Esophagus squamous epithelium (tissue), 5 donors: ENCODE measurements at regions not wholly inside any gene's neighbourhood (a gene's known extent, or its start where the extent isn't known, plus 50 kb on each side); places are given as distances from the start of the nearest gene placed in this dataset.

Experiments used
- DNase-seq: peaks from one replicate; lab custom pipeline; 2025; lab: John Stamatoyannopoulos, UW
- H3K27ac ChIP-seq, 4 donors: fragments of 200-600 bp; sonication (generic); one replicate each; pipeline ENCODE4 v1.5.1; 2016 to 2019; ENCODE audit warnings: mild to moderate bottlenecking in 1 of 4
- H3K27me3 ChIP-seq, 4 donors: fragments of 200-600 bp; sonication (generic); 1 replicate in 3 of 4; 2 replicates in 1 of 4; pipeline versions ENCODE4 v1.5.1 to v1.6.0; 2017 to 2021; ENCODE audit warnings: antibody characterized with exemption in 1 of 4
- H3K36me3 ChIP-seq, 3 donors: fragments of 200-600 bp; sonication (generic); one replicate each; pipeline ENCODE4 v1.5.1; 2016 to 2019
- H3K4me1 ChIP-seq, 3 donors: fragments of 200-600 bp; sonication (generic); one replicate each; pipeline ENCODE4 v1.5.1; 2017 to 2019
- H3K4me3 ChIP-seq, 4 donors: fragments of 200-600 bp; sonication (generic); 1 replicate in 3 of 4; 2 replicates in 1 of 4; pipeline ENCODE4 v1.5.1; 2016 to 2019; ENCODE audit warnings: mild to moderate bottlenecking in 2 of 4, moderate library complexity in 1 of 4
- H3K9me3 ChIP-seq, 3 donors: fragments of 200-600 bp; sonication (generic); one replicate each; pipeline ENCODE4 v1.5.1; 2016 to 2019
- POLR2A ChIP-seq, 4 donors: fragments of 450-650 bp; IDR thresholded peaks; one replicate each; pipeline ENCODE4 v1.6.1; 2017; ENCODE audit warnings: antibody characterized with exemption in 4 of 4, mild to moderate bottlenecking in 4 of 4, moderate library complexity in 3 of 4
- WGBS, 2 donors: methylation state at CpG; one replicate each; pipeline ENCODE4 v1.1.5; 2018; 5-methylcytosine and 5-hydroxymethylcytosine counted together
- intact Hi-C: fragments of 100-400 bp; cut with DNase I; formaldehyde crosslinking; loops from one replicate; pipeline ENCODE4 v1.15.0; 2022
- TF ChIP-seq, protein P1 (sequence below), 6 experiments: fragments of 450-650 bp in 4 of 6; fragments of 200-600 bp in 2 of 6; sonication (generic) in 2 of 6; IDR thresholded peaks; one replicate each; pipeline ENCODE4 v1.5.1; 2016 to 2019; ENCODE audit warnings: antibody characterized with exemption in 6 of 6, mild to moderate bottlenecking in 4 of 6, moderate library complexity in 4 of 6
- donor health status: DM: yes; HTN: yes; CAD: no.

DNA sequence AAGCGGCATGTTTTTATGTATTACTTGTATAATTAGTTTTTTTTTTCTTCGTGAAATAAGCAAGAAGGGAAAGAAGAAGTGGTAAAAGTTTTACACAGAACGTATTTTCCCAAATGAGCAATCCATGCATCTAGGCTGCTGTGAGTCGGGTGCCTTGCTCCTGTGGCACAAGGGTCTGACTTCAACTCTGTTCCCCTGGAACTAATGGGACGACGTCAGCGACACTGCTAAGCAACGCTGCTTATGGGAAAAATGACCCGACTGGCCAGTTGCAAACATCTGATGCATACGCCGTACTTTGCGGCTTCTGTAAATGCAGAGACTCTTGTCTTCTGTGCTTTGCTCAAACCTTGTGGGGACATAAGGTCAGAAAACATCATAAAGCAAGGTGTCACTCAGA is 66.3 kb downstream of the MPP7 start:
- intact Hi-C loops: loop anchor here (10.0 kb wide), 1 partner anchor 492 kb away; the partner anchor contains the start of gene MKX

DNA sequence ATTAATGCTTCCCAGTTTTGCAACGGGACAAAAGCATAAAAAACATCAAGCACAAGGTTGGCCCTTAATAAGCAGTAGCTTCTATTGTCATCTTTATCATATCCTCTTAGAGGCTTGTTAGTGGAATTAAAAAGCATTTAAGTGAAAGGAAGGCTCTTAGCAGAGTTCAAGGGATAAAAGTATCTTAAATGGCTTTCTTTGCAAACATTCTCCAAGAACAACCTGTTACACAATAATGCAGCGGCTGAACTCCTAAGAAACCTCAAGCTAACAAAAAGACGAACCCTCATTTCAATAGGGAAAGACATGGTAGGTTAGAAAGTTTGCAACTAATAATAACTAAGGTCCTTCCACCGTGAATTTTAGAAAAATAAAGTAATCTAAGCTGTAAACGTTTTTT is 82.1 kb downstream of the MPP7 start:
- H3K4me3 ChIP-seq: no peak overlapping the region
- no peak overlapping the region for H3K27ac ChIP-seq

More for the DNA sequence above, 66.3 kb downstream of the MPP7 start:
- H3K4me3 ChIP-seq: no peak overlapping the region
- no peak for TF ChIP-seq POLR2A (IDR thresholded peaks at IDR 0.05)
- TF ChIP-seq, protein P1, sequence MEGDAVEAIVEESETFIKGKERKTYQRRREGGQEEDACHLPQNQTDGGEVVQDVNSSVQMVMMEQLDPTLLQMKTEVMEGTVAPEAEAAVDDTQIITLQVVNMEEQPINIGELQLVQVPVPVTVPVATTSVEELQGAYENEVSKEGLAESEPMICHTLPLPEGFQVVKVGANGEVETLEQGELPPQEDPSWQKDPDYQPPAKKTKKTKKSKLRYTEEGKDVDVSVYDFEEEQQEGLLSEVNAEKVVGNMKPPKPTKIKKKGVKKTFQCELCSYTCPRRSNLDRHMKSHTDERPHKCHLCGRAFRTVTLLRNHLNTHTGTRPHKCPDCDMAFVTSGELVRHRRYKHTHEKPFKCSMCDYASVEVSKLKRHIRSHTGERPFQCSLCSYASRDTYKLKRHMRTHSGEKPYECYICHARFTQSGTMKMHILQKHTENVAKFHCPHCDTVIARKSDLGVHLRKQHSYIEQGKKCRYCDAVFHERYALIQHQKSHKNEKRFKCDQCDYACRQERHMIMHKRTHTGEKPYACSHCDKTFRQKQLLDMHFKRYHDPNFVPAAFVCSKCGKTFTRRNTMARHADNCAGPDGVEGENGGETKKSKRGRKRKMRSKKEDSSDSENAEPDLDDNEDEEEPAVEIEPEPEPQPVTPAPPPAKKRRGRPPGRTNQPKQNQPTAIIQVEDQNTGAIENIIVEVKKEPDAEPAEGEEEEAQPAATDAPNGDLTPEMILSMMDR (IDR thresholded peaks at IDR 0.05): no peak
- no peak for DNase-seq
- H3K9me3 ChIP-seq: no peaks in the 10 kb centered on the region
- peaks cover 0 to 22% (median 0%) of the 10 kb centered on the region in 3 donors for H3K36me3 ChIP-seq
- 82 to 92% methylated on average over 12 of the region's 12 CpGs for WGBS, 2 donors
- H3K27me3 ChIP-seq: no peaks in the 10 kb centered on the region
- H3K27ac ChIP-seq: no peak overlapping the region
- H3K4me1 ChIP-seq: no peaks in the 10 kb centered on the region

GRCh38 chr10:28219251-28219650 is 83.6 kb downstream of the MPP7 start:
- WGBS, 2 donors: 80 to 88% methylated on average over 3 of the region's 3 CpGs
- no peak overlapping the region for H3K27ac ChIP-seq
- H3K9me3 ChIP-seq: no peaks in the 10 kb centered on the region
- DNase-seq: no peak
- intact Hi-C loops: no loop called here
- H3K36me3 ChIP-seq: no peaks in the 10 kb centered on the region
- H3K27me3 ChIP-seq: no peaks in the 10 kb centered on the region
- H3K4me1 ChIP-seq: peaks cover 0 to 35% (median 4%) of the 10 kb centered on the region in 3 donors
- no peak overlapping the region for H3K4me3 ChIP-seq
- TF ChIP-seq, protein P1 (IDR thresholded peaks at IDR 0.05): no peak
- TF ChIP-seq POLR2A (IDR thresholded peaks at IDR 0.05): no peak

More for the DNA sequence above, 82.1 kb downstream of the MPP7 start:
- WGBS, 2 donors: 73 to 74% methylated on average over 5 of the region's 5 CpGs
- Histone ChIP-seq H3K36me3 (no peaks in the 10 kb centered on the region), H3K27me3 (no peaks in the 10 kb centered on the region), H3K9me3 (no peaks in the 10 kb centered on the region), H3K4me1 (peaks cover 0 to 19% (median 4%) of the 10 kb centered on the region in 3 donors)
- TF ChIP-seq, protein P1 (IDR thresholded peaks at IDR 0.05): no peak
- no peak for TF ChIP-seq POLR2A (IDR thresholded peaks at IDR 0.05)
- intact Hi-C loops: no loop called here
- no peak for DNase-seq

DNA sequence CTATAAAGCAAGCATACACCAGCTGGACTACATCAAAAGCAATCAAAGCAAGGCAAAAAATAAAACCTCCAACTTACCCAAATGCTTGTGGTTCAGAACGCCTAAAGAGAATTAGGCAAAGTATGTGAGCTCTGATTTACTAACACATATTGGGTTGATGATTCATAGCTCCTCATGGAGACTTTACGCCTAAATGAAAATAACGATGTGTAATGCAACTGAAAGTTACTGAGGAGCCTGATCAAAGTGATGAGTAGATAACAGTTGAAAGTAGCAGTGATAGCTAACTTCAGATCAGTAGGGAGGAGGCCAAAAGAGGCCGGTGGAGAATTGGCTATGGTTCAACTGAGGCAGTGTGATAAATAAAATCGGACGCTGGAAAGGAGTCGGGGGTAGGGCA is 85.0 kb downstream of the MPP7 start:
- intact Hi-C loops: no loop called here
- H3K36me3 ChIP-seq: no peaks in the 10 kb centered on the region
- TF ChIP-seq POLR2A (IDR thresholded peaks at IDR 0.05): no peak
- TF ChIP-seq, protein P1 (IDR thresholded peaks at IDR 0.05): no peak
- peak overlapping the region in 1 of 4 donors; percentile 15 for H3K4me3 ChIP-seq
- no peaks in the 10 kb centered on the region for H3K9me3 ChIP-seq
- H3K4me1 ChIP-seq: peaks cover 0 to 45% (median 9%) of the 10 kb centered on the region in 3 donors
- no peak for DNase-seq
- no peaks in the 10 kb centered on the region for H3K27me3 ChIP-seq
- 43 to 44% methylated on average over 7 of the region's 7 CpGs for WGBS, 2 donors
- H3K27ac ChIP-seq: peak overlapping the region in 2 of 4 donors; percentile 32 to 33

GRCh38 chr10:28215930-28216329 is 86.9 kb downstream of the MPP7 start:
- intact Hi-C loops: no loop called here
- TF ChIP-seq POLR2A (IDR thresholded peaks at IDR 0.05): no peak
- TF ChIP-seq, protein P1 (IDR thresholded peaks at IDR 0.05): no peak
- Histone ChIP-seq H3K27ac (no peak overlapping the region), H3K9me3 (no peaks in the 10 kb centered on the region), H3K4me3 (no peak overlapping the region), H3K36me3 (no peaks in the 10 kb centered on the region), H3K4me1 (peaks cover 0 to 45% (median 9%) of the 10 kb centered on the region in 3 donors), H3K27me3 (no peaks in the 10 kb centered on the region)
- WGBS, 2 donors: 58 to 61% methylated on average over 3 of the region's 3 CpGs
- no peak for DNase-seq
